Panc1 (cell line): ENCODE measurements at regions not wholly inside any gene's neighbourhood (a gene's known extent, or its start where the extent isn't known, plus 50 kb on each side); places are given as distances from the start of the nearest gene placed in this dataset.

ENCODE experiments used
- CTCF ChIP-seq: fragments of 450-650 bp; IDR thresholded peaks from 2 replicates; pipeline ENCODE4 v1.5.1; 2017; ENCODE audit warnings: mild to moderate bottlenecking
- POLR2AphosphoS5 ChIP-seq: IDR thresholded peaks from 2 replicates; pipeline ENCODE4 v1.6.1; 2012; ENCODE audit warnings: mild to moderate bottlenecking, low read depth, low read length, moderate library complexity

GRCh38 chr10:10811562-10811961 lies 206.1 kb upstream of the CELF2 start:
- TF ChIP-seq POLR2AphosphoS5 (no peak), CTCF (no peak)
